Aorta (tissue), 5 donors: ENCODE measurements at regions not wholly inside any gene's neighbourhood (a gene's known extent, or its start where the extent isn't known, plus 50 kb on each side); places are given as distances from the start of the nearest gene placed in this dataset.
"Not testable (repeated sequence)": the region's sequence is repeated elsewhere in the genome, so short reads cannot be mapped to it uniquely, and the experiment has no call there.

ENCODE experiments used
- ATAC-seq: fragments of 200-7000 bp; cut with Tn5 transposase; one replicate; pipeline ENCODE4 v1.9.1; 2022; ENCODE audit warnings: moderate library complexity; ENCODE audit not compliant: low FRiP score
- DNase-seq, 2 donors: peaks; one replicate each; pipeline ENCODE4 v3.0.0-alpha.2; 2020
- H3K27ac ChIP-seq, 2 donors: one replicate each; pipeline ENCODE4 v1.5.1; 2013; ENCODE audit warnings: low read length in 2 of 2, mild to moderate bottlenecking in 2 of 2, moderate library complexity in 2 of 2, control low read depth in 1 of 2, inconsistent platforms in 1 of 2, low read depth in 1 of 2
- H3K27me3 ChIP-seq, 2 donors: one replicate each; pipeline ENCODE4 v1.6.1; 2013; ENCODE audit warnings: control low read depth in 1 of 2, low read length in 1 of 2, mild to moderate bottlenecking in 1 of 2, moderate library complexity in 1 of 2; ENCODE audit not compliant: insufficient read depth in 2 of 2, control insufficient read depth in 1 of 2
- H3K36me3 ChIP-seq, 2 donors: one replicate each; pipeline ENCODE4 v1.6.1; 2013; ENCODE audit warnings: control low read depth in 1 of 2, low read length in 1 of 2, mild to moderate bottlenecking in 1 of 2; ENCODE audit not compliant: insufficient read depth in 2 of 2, control insufficient read depth in 1 of 2
- H3K4me1 ChIP-seq, 2 donors: one replicate each; pipeline ENCODE4 v1.6.1; 2013; ENCODE audit warnings: low read length in 2 of 2, control low read depth in 1 of 2, mild to moderate bottlenecking in 1 of 2, moderate library complexity in 1 of 2; ENCODE audit not compliant: insufficient read depth in 2 of 2, control insufficient read depth in 1 of 2
- H3K4me3 ChIP-seq, 2 donors: one replicate each; pipeline ENCODE4 v1.5.1; 2013; ENCODE audit warnings: low read length in 2 of 2, control low read depth in 1 of 2, mild to moderate bottlenecking in 1 of 2
- H3K9me3 ChIP-seq: one replicate; pipeline ENCODE4 v1.6.1; 2013; ENCODE audit warnings: mild to moderate bottlenecking, low read length; ENCODE audit not compliant: control insufficient read depth
- WGBS, 2 donors: extraction: QIAGEN DNeasy Blood & Tissue Kit; methylation state at CpG; one replicate each; pipeline ENCODE4 v1.1.7; 2013; 5-methylcytosine and 5-hydroxymethylcytosine counted together
- intact Hi-C, 2 donors: fragments of 100-400 bp; cut with DNase I; formaldehyde crosslinking; loops; one replicate each; pipeline versions ENCODE4 v1.14.2 to v1.15.0; 2022
- donor health status: healthy with polysubstance abuse.
- donor health status: Bipolar disorder and iron deficiency.
- donor health status: DM: no; HTN: no; CAD: no.
- donor health status: DM: no; HTN: no; CAD: no.
- donor health status: DM: yes; HTN: yes; CAD: no.

GRCh38 chr2:64252251-64252978, 108.2 kb upstream of the PELI1 start:
- H3K9me3 ChIP-seq, DNase-seq, H3K27me3 ChIP-seq, intact Hi-C loops, H3K27ac ChIP-seq, H3K4me3 ChIP-seq, H3K4me1 ChIP-seq, ATAC-seq, H3K36me3 ChIP-seq: not testable (repeated sequence)
- 92% methylated on average over 8 to 9 of the region's 11 CpGs for WGBS, 2 donors

DNA sequence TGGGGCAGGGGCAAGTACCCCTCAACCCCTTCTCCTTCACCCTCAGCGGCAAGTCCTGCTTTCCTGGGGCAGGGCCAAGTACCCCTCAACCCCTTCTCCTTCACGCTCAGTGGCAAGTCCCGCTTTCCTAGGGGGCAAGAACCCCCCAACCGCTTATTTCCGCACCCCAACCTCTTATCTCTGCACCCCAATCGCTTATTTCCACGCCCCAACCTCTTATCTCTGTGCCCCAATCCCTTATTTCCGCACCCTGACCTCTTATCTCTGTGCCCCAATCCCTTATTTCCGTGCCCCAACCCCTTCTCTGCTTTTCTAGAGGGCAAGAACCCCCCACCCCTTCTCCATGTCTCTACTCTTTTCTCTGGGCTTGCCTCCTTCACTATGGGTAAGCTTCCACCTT, 109.2 kb upstream of the PELI1 start:
- H3K27me3 ChIP-seq, H3K4me3 ChIP-seq, H3K9me3 ChIP-seq, ATAC-seq, DNase-seq, H3K27ac ChIP-seq, H3K4me1 ChIP-seq, H3K36me3 ChIP-seq, intact Hi-C loops: not testable (repeated sequence)
- 90 to 94% methylated on average over 8 to 9 of the region's 9 CpGs for WGBS, 2 donors

DNA sequence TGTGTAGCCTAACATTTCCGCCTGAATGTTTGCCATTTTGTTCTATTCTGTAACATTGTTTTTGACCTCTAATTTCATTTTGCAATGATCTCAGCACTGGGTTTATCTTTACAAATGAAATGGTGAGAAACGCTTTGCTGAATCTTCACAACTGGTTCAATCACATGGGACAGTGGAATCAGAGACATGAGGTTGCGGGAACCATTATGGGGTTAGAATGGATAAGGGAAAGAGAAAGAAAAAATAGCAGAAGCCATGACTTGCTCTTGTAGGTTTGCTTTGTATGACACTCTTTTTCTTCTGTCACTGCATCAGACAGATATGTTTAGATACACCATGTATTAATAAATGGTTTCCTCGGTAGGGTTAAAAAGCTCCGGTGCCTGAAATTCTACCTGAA, 114.3 kb upstream of the PELI1 start:
- H3K36me3 ChIP-seq = no peaks in the 10 kb centered on the region
- WGBS, 2 donors = 97 to 99% methylated on average over 5 of the region's 5 CpGs
- no peak for ATAC-seq

GRCh38 chr2:64259312-64259711, 115.1 kb upstream of the PELI1 start:
- Histone ChIP-seq H3K4me3 (no peak overlapping the region), H3K4me1 (no peaks in the 10 kb centered on the region), H3K36me3 (no peaks in the 10 kb centered on the region), H3K27ac (no peak overlapping the region), H3K9me3 (no peaks in the 10 kb centered on the region), H3K27me3 (no peaks in the 10 kb centered on the region)
- intact Hi-C loops = no loop called here
- ATAC-seq (no peak), DNase-seq (no peak)
- 31 to 39% methylated on average over 2 of the region's 2 CpGs for WGBS, 2 donors

More for the DNA sequence above, 114.3 kb upstream of the PELI1 start:
- H3K4me1 ChIP-seq = no peaks in the 10 kb centered on the region
- H3K4me3 ChIP-seq = no peak overlapping the region
- no peaks in the 10 kb centered on the region for H3K27me3 ChIP-seq
- no peak for DNase-seq
- intact Hi-C loops = no loop called here
- H3K9me3 ChIP-seq = no peaks in the 10 kb centered on the region
- H3K27ac ChIP-seq = no peak overlapping the region

DNA sequence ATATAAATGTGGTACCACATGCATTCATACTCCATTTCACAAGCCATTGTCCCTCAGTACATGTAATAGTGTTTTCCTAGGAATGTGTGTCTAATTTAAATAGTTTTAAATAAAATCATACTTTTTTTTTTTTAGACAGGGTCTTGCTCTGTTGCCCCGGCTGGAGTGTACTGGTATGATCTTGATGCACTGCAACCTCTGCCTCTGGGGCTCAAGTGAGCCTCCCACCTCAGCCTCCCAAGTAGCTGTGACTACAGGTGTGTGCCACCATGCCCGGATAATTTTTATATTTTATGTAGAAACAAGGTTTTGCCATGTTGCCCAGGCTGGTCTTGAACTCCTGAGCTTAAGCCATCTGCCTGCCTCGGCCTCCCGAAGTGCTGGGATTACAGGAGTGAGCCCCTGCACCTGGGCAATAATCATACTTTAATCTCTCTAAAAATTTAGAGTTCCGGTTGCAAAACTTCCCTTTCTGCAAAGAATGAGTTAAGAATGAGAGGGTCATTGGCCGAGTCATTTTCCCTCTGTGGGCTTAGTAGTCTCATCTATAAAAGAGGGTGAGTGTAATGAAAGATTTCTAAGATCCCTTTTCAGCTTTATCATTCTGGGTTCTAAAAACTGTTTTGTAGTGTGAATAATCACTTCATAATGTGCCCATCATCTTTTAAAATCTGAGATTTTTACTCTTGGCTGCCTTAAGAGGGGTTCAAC, 116.0 kb upstream of the PELI1 start:
- intact Hi-C loops = no loop called here
- no peak for DNase-seq
- Histone ChIP-seq H3K4me3 (no peak overlapping the region), H3K36me3 (no peaks in the 10 kb centered on the region), H3K9me3 (no peaks in the 10 kb centered on the region), H3K4me1 (no peaks in the 10 kb centered on the region), H3K27me3 (no peaks in the 10 kb centered on the region), H3K27ac (no peak overlapping the region)
- WGBS, 2 donors = 95 to 98% methylated on average over 6 of the region's 6 CpGs
- ATAC-seq = no peak

DNA sequence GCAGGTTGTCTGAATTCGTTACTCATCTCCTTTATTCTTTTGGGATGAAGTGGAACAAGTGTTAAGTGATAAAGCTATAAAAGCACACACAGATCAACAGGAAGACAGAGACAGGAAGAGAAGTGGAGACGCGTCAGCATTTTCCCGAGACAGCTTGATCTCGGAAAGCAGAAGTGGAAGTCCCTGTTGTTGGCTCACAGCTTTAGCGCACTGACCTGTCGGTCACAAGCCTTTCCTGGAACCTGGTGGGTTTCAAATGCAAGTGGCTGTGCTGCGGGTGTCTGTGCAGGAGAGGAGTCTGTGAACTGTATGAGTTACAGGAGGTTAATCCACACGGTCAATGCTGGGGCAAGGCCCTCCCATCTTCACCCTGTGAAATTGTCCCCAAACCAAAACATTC, 116.6 kb upstream of the PELI1 start:
- 86% methylated on average over 9 of the region's 9 CpGs for WGBS, 2 donors
- Histone ChIP-seq H3K9me3 (no peaks in the 10 kb centered on the region), H3K4me3 (no peak overlapping the region), H3K27ac (no peak overlapping the region), H3K27me3 (no peaks in the 10 kb centered on the region), H3K4me1 (no peaks in the 10 kb centered on the region), H3K36me3 (no peaks in the 10 kb centered on the region)
- intact Hi-C loops = no loop called here
- peak; percentile 67 for ATAC-seq
- peak in 1 of 2 donors; percentile 78 for DNase-seq

DNA sequence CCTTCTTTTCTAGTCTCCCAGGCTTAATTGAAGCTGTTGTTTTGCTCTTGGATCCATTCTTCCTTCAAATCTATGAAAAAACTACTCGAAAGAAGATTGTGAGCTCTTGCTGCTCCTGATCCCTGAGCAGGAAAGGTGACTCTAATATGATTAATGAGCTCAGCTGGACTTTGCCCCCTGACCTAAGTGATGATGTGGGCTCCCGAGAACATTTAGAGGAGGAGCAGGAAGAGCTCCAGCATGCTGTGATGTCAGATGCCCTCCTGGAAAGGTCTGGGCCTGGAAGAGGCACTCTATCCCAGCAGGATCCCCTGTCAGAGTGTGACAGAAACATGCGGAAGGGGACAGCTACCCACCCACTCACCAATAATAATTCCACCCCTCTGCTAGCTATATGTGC, 117.9 kb upstream of the PELI1 start:
- intact Hi-C loops = no loop called here
- H3K9me3 ChIP-seq = no peaks in the 10 kb centered on the region
- no peak overlapping the region for H3K27ac ChIP-seq
- WGBS, 2 donors = 68 to 72% methylated on average over 3 of the region's 3 CpGs
- H3K4me1 ChIP-seq = no peaks in the 10 kb centered on the region
- no peaks in the 10 kb centered on the region for H3K27me3 ChIP-seq
- no peak overlapping the region for H3K4me3 ChIP-seq
- ATAC-seq = no peak
- no peak for DNase-seq
- H3K36me3 ChIP-seq = no peaks in the 10 kb centered on the region

DNA sequence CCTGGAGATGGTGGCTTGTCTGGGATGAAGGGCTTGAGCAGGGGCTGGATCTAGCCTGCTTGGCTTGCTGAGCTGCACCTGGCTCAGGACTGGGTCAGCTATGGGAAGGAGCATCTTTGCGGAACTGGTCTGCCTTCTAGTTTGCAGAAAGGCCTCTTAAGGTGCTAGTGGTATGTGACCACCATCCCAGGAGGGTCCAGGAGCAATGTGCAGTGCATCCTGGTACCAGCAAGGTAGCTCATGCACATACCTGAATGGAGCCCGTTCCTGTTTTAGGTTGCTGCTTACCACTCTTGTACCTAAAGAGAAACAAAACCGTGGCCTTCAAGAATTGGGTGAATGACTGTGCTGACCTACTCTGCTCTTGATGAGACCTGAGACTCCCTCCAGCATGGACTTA, 118.6 kb upstream of the PELI1 start:
- intact Hi-C loops = no loop called here
- ATAC-seq (peak; percentile 36), DNase-seq (no peak)
- Histone ChIP-seq H3K27ac (no peak overlapping the region), H3K36me3 (no peaks in the 10 kb centered on the region), H3K27me3 (no peaks in the 10 kb centered on the region), H3K9me3 (no peaks in the 10 kb centered on the region), H3K4me3 (no peak overlapping the region), H3K4me1 (peaks cover 0 to 5% of the 10 kb centered on the region in 2 donors)
- 97 to 98% methylated on average over 3 of the region's 3 CpGs for whole genome bisulfite sequencing, 2 donors

DNA sequence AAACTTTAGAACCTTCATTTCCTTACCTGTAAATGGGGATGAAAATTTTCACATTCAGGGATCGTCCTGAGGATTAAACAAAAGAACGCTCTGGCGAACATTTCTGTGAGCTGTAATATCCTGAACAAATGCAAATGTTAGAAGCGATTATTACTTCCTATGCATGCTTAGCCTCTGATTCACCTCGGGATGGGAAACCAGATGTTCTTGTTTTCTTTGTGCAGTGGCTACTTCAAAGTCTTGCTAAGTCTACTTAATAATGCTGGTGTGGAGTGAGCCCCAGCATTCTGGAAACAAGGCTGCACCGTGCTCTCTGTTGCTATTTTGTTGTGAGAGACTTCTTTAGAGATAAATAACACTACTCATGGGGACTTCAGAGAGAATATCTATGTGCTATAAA, 119.1 kb upstream of the PELI1 start:
- WGBS, 2 donors = 81 to 84% methylated on average over 6 of the region's 6 CpGs
- DNase-seq (no peak), ATAC-seq (no peak)
- Histone ChIP-seq H3K27ac (no peak overlapping the region), H3K4me3 (no peak overlapping the region), H3K4me1 (peaks cover under 1 to 6% of the 10 kb centered on the region in 2 donors), H3K36me3 (no peaks in the 10 kb centered on the region), H3K9me3 (no peaks in the 10 kb centered on the region), H3K27me3 (no peaks in the 10 kb centered on the region)
- intact Hi-C loops = no loop called here
